GM12878 (cell line): ENCODE measurements at regions not wholly inside any gene's neighbourhood (a gene's known extent, or its start where the extent isn't known, plus 50 kb on each side); places are given as distances from the start of the nearest gene placed in this dataset.

Experiments used
- ATAC-seq: fragments of 200-7000 bp; cut with Tn5 transposase; 3 replicates; pipeline ENCODE4 v1.9.1; 2020; ENCODE audit warnings: mild to moderate bottlenecking, moderate library complexity
- BruUV-seq: library from RNA; stranded (reverse); fragments of 400-500 nt; replicated peaks from 2 replicates; lab custom pipeline; 2021; lab: Mats Ljungman, UMichigan
- CTCF ChIA-PET: fragments of 300-600 bp; sonication (Branson Sonifier 250); formaldehyde crosslinking; extraction: SDS; loops from one replicate; lab custom pipeline; 2021; ENCODE audit warnings: inconsistent platforms; lab: Yijun Ruan, JAX
- POLR2A ChIA-PET: fragments of 350-600 bp; formaldehyde crosslinking; extraction: SDS; loops from one replicate; lab custom pipeline; 2021; ENCODE audit warnings: inconsistent platforms; lab: Charles Lee
- RAD21 ChIA-PET: fragments of 300-600 bp; sonication (Branson Sonifier 250); formaldehyde crosslinking; loops from one replicate; lab custom pipeline; 2023; ENCODE audit warnings: antibody characterized with exemption; ENCODE audit not compliant: unreplicated experiment; lab: Charles Lee
- SMC1A ChIA-PET: fragments of 300-600 bp; sonication (Branson Sonifier 250); formaldehyde crosslinking; loops from one replicate; lab custom pipeline; 2023; ENCODE audit not compliant: unreplicated experiment, uncharacterized antibody; lab: Charles Lee
- DNase-seq: peaks from one replicate; pipeline ENCODE4 v3.0.0-alpha.2; 2011; ENCODE audit warnings: low read depth, low spot score
- FAIRE-seq: peaks from 3 replicates; lab custom pipeline; 2011; peaks lifted over from hg19 to GRCh38; lab: Jason Lieb, UNC
- H2AFZ ChIP-seq: 2 replicates; pipeline ENCODE4 v1.6.0; 2011; ENCODE audit warnings: low read depth, low read length, control low read depth; ENCODE audit not compliant: control insufficient read depth
- H3K27ac ChIP-seq: 2 replicates; pipeline ENCODE4 v1.5.1; 2011; ENCODE audit warnings: control low read depth; ENCODE audit not compliant: control insufficient read depth, insufficient read depth
- H3K27me3 ChIP-seq, 2 experiments: replicated peaks in 1 of 2; 2 replicates each; pipeline versions ENCODE4 v1.6.0 to v1.6.1; 2011; ENCODE audit warnings: low read length in 1 of 2; ENCODE audit not compliant: control insufficient read depth in 2 of 2, insufficient read depth in 2 of 2
- H3K36me3 ChIP-seq, 2 experiments: 2 replicates each; pipeline ENCODE4 v1.5.1; 2011; ENCODE audit warnings: low read length in 1 of 2; ENCODE audit not compliant: control insufficient read depth in 2 of 2, insufficient read depth in 2 of 2
- H3K4me1 ChIP-seq: 2 replicates; pipeline ENCODE4 v1.6.1; 2011; ENCODE audit warnings: mild to moderate bottlenecking, low read length, moderate library complexity, mixed read lengths; ENCODE audit not compliant: control insufficient read depth, insufficient read depth
- H3K4me2 ChIP-seq: 2 replicates; pipeline ENCODE4 v1.6.0; 2011; ENCODE audit warnings: control low read depth; ENCODE audit not compliant: control insufficient read depth, insufficient read depth
- H3K4me3 ChIP-seq: fragments of 200-600 bp; sonication (generic); 2 replicates; pipeline ENCODE4 v1.5.1; 2016
- H3K79me2 ChIP-seq: 2 replicates; pipeline ENCODE4 v1.6.0; 2011; ENCODE audit warnings: low read length; ENCODE audit not compliant: control insufficient read depth, insufficient read depth
- H3K9ac ChIP-seq: 2 replicates; pipeline ENCODE4 v1.8.0; 2011; ENCODE audit warnings: low read length, control low read depth, mixed read lengths; ENCODE audit not compliant: control insufficient read depth, insufficient read depth
- H3K9me3 ChIP-seq: replicated peaks from 3 replicates; pipeline ENCODE4 v1.5.1; 2011; ENCODE audit warnings: mild to moderate bottlenecking, low read length; ENCODE audit not compliant: control insufficient read depth, insufficient read depth
- H4K20me1 ChIP-seq: 2 replicates; pipeline ENCODE4 v1.6.0; 2011; ENCODE audit not compliant: control insufficient read depth, insufficient read depth
- CHD1 ChIP-seq: IDR thresholded peaks from 2 replicates; pipeline ENCODE4 v1.6.1; 2012; ENCODE audit warnings: low read depth, low read length, improper control_type of control experiment
- CHD4 ChIP-seq: fragments of 200-600 bp; sonication (generic); IDR thresholded peaks from 2 replicates; pipeline ENCODE4 v1.6.1; 2016; ENCODE audit warnings: mild to moderate bottlenecking
- FOS ChIP-seq: IDR thresholded peaks from 3 replicates; pipeline ENCODE4 v1.6.1; 2011; ENCODE audit warnings: borderline replicate concordance; ENCODE audit not compliant: insufficient read length; ENCODE audit errors: extremely low read depth
- FOXM1 ChIP-seq: IDR thresholded peaks from 2 replicates; pipeline ENCODE4 v1.6.1; 2012; ENCODE audit warnings: low read depth, mild to moderate bottlenecking, inconsistent platforms, low read length, moderate library complexity
- GABPA ChIP-seq: IDR thresholded peaks from 2 replicates; pipeline ENCODE4 v1.6.1; 2014; ENCODE audit warnings: antibody characterized with exemption, low read depth, mild to moderate bottlenecking, inconsistent platforms
- KAT2A ChIP-seq: conservative IDR thresholded peaks from 2 replicates; pipeline ENCODE4 v1.6.1; 2011; ENCODE audit warnings: low read depth, low read length; ENCODE audit not compliant: control insufficient read depth
- LARP7 ChIP-seq: fragments of 450-650 bp; IDR thresholded peaks from 2 replicates; pipeline ENCODE4 v1.6.1; 2017; ENCODE audit warnings: mild to moderate bottlenecking
- NFIC ChIP-seq: IDR thresholded peaks from 2 replicates; pipeline ENCODE4 v1.6.1; 2012; ENCODE audit warnings: low read depth, mild to moderate bottlenecking, inconsistent platforms, low read length, moderate library complexity
- NRF1 ChIP-seq: conservative IDR thresholded peaks from 2 replicates; pipeline ENCODE4 v1.6.1; 2011; ENCODE audit warnings: mild to moderate bottlenecking, low read depth, low read length, improper control_type of control experiment
- WGBS: methylation state at CpG from one replicate; pipeline ENCODE4 v1.1.6; 2016; ENCODE audit warnings: low lambda C conversion rate; ENCODE audit not compliant: insufficient replicate concordance, insufficient coverage; ENCODE audit errors: missing lambda C conversion rate; 5-methylcytosine and 5-hydroxymethylcytosine counted together
- in situ Hi-C: fragments of 300-500 bp; cut with MboI; formaldehyde crosslinking; loops from 9 replicates; pipeline ENCODE4 v1.14.3; 2018; ENCODE audit warnings: mixed read lengths
- intact Hi-C: fragments of 100-400 bp; cut with micrococcal nuclease; formaldehyde crosslinking; loops from one replicate; pipeline ENCODE4 v1.14.2; 2022; ENCODE audit not compliant: unreplicated experiment
- TF ChIP-seq, protein P1 (sequence below): fragments of 450-650 bp; conservative IDR thresholded peaks from 2 replicates; pipeline ENCODE4 v1.6.1; 2017; ENCODE audit warnings: mild to moderate bottlenecking, moderate library complexity

DNA sequence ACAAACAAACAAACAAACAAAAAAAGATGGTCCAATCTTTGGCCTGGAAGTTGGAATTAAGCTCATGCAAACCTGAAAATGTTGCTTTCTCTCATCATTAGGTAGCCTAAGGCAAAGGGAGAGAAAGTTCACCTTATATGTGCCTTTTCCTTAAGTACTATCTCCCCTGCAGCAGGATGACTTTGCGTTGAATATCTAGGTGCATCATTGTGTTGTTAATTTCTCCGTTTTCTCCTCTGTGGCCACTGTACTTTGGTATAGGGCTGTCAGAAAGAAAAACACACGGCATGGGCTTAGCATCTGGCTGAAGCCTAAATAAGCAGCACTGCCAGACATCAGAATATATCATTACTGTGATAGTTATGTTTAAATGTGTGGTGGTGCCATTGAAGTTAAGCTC lies 345.5 kb downstream of the BCAT1 start:
- ATAC-seq (no peak), DNase-seq (no peak), FAIRE-seq (no peak)
- Histone ChIP-seq H3K79me2 (no peaks in the 10 kb centered on the region), H2AFZ (no peak overlapping the region), H3K4me3 (no peak overlapping the region), H3K4me2 (no peak overlapping the region), H3K9me3 (no peaks in the 10 kb centered on the region), H4K20me1 (no peaks in the 10 kb centered on the region), H3K27ac (no peak overlapping the region), H3K27me3 (no peaks in the 10 kb centered on the region), H3K36me3 (no peaks in the 10 kb centered on the region), H3K9ac (no peak overlapping the region), H3K4me1 (no peaks in the 10 kb centered on the region)
- ChIA-PET RAD21 (no interaction called here), POLR2A (interaction anchor here (0.7 kb wide), 1 partner anchor 74 kb away, joined by 3 read pairs; no protein-coding TSS in a partner anchor), SMC1A (interaction anchor here (1.6 kb wide), 1 partner anchor 231 kb away, joined by 3 read pairs; no protein-coding TSS in a partner anchor), CTCF (interaction anchor here (0.7 to 0.8 kb wide), 2 partner anchors 12 to 495 kb away, joined by 3 to 6 read pairs; no protein-coding TSS in a partner anchor)
- intact Hi-C loops: loop anchor here (5.0 kb wide), 1 partner anchor 1396 kb away; no protein-coding TSS in a partner anchor
- in situ Hi-C loops: no loop called here
- 58% methylated on average over 3 of the region's 3 CpGs for WGBS
- no TSS peak for BruUV-seq
- TF ChIP-seq, protein P1, sequence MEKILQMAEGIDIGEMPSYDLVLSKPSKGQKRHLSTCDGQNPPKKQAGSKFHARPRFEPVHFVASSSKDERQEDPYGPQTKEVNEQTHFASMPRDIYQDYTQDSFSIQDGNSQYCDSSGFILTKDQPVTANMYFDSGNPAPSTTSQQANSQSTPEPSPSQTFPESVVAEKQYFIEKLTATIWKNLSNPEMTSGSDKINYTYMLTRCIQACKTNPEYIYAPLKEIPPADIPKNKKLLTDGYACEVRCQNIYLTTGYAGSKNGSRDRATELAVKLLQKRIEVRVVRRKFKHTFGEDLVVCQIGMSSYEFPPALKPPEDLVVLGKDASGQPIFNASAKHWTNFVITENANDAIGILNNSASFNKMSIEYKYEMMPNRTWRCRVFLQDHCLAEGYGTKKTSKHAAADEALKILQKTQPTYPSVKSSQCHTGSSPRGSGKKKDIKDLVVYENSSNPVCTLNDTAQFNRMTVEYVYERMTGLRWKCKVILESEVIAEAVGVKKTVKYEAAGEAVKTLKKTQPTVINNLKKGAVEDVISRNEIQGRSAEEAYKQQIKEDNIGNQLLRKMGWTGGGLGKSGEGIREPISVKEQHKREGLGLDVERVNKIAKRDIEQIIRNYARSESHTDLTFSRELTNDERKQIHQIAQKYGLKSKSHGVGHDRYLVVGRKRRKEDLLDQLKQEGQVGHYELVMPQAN: no peak
- TF ChIP-seq CHD4 (no peak), NFIC (no peak), GABPA (no peak)

GRCh38 chr12:24600996-24601395 lies 347.9 kb downstream of the BCAT1 start:
- Histone ChIP-seq H3K4me2 (no peak overlapping the region), H2AFZ (no peak overlapping the region), H3K9me3 (no peaks in the 10 kb centered on the region), H3K36me3 (no peaks in the 10 kb centered on the region), H3K4me1 (no peaks in the 10 kb centered on the region), H3K4me3 (no peak overlapping the region), H3K79me2 (no peaks in the 10 kb centered on the region), H3K27ac (no peak overlapping the region), H3K27me3 (no peaks in the 10 kb centered on the region), H4K20me1 (no peaks in the 10 kb centered on the region), H3K9ac (no peak overlapping the region)
- WGBS: 24% methylated on average over 1 of the region's 1 CpG
- DNase-seq (no peak), ATAC-seq (no peak), FAIRE-seq (no peak)
- in situ Hi-C loops (no loop called here), intact Hi-C loops (loop anchor here (5.0 kb wide), 1 partner anchor 1394 kb away; no protein-coding TSS in a partner anchor)
- POLR2A ChIA-PET: no interaction called here
- CTCF ChIA-PET: interaction anchor here (0.8 kb wide), 1 partner anchor 82 kb away, joined by 3 read pairs; no protein-coding TSS in a partner anchor
- no TSS peak for BruUV-seq
- SMC1A ChIA-PET: no interaction called here
- no peak for TF ChIP-seq LARP7
- TF ChIP-seq FOS: no peak
- TF ChIP-seq CHD4: no peak
- no peak for TF ChIP-seq NRF1
- TF ChIP-seq CHD1: no peak
- TF ChIP-seq KAT2A: no peak
- TF ChIP-seq FOXM1: no peak
- RAD21 ChIA-PET: interaction anchor here (0.7 kb wide), 1 partner anchor 69 kb away, joined by 3 read pairs; no protein-coding TSS in a partner anchor
